Loucy (cell line): ENCODE measurements at regions not wholly inside any gene's neighbourhood (a gene's known extent, or its start where the extent isn't known, plus 50 kb on each side); places are given as distances from the start of the nearest gene placed in this dataset.

Experiments
- EZH2phosphoT487 ChIP-seq: fragments of 200-600 bp; IDR thresholded peaks from 2 replicates; pipeline ENCODE4 v1.6.1; 2018; ENCODE audit warnings: antibody characterized with exemption, mild to moderate bottlenecking, moderate library complexity, borderline replicate concordance
- TF ChIP-seq, protein P1 (sequence below): fragments of 200-600 bp; sonication (generic); conservative IDR thresholded peaks from 2 replicates; pipeline ENCODE4 v1.5.1; 2014; ENCODE audit warnings: mild to moderate bottlenecking, antibody characterized with exemption, low read length

DNA sequence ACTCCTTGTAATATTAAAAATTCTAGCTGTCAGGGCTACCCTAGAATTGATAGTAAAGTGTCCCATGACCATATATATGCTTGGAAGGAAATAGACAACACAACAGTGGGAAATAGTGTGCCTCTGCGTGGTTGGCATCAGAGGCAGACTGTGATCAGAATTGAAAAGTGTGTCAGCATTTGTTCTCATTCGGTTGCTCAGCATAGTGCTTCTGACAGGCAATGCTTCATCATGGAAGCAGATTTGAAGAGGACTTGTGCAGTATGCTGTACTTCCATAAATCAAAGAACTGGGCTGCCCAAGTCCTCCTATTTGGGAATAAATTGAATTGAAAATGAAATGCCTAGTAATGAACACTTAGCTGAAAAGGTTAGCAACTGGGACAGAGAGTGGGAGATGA lies 435.7 kb downstream of the DIPK2A start:
- TF ChIP-seq, protein P1, sequence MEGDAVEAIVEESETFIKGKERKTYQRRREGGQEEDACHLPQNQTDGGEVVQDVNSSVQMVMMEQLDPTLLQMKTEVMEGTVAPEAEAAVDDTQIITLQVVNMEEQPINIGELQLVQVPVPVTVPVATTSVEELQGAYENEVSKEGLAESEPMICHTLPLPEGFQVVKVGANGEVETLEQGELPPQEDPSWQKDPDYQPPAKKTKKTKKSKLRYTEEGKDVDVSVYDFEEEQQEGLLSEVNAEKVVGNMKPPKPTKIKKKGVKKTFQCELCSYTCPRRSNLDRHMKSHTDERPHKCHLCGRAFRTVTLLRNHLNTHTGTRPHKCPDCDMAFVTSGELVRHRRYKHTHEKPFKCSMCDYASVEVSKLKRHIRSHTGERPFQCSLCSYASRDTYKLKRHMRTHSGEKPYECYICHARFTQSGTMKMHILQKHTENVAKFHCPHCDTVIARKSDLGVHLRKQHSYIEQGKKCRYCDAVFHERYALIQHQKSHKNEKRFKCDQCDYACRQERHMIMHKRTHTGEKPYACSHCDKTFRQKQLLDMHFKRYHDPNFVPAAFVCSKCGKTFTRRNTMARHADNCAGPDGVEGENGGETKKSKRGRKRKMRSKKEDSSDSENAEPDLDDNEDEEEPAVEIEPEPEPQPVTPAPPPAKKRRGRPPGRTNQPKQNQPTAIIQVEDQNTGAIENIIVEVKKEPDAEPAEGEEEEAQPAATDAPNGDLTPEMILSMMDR = no peak
- no peak for TF ChIP-seq EZH2phosphoT487
